Trophoblast cell (in vitro differentiated cells and primary cell): ENCODE measurements at regions not wholly inside any gene's neighbourhood (a gene's known extent, or its start where the extent isn't known, plus 50 kb on each side); places are given as distances from the start of the nearest gene placed in this dataset.

Experiments
- DNase-seq, 2 donors: peaks; one replicate each; pipeline ENCODE4 v3.0.0-alpha.2; 2016
- H2AFZ ChIP-seq: 2 replicates; pipeline ENCODE4 v1.6.1; 2013; ENCODE audit warnings: low read length, moderate library complexity, mild to moderate bottlenecking; ENCODE audit not compliant: insufficient read depth, poor library complexity
- H2AK5ac ChIP-seq: 2 replicates; pipeline ENCODE4 v1.6.1; 2013; ENCODE audit warnings: mild to moderate bottlenecking, low read length
- H2BK120ac ChIP-seq: 2 replicates; pipeline ENCODE4 v1.6.1; 2013; ENCODE audit warnings: low read length, mild to moderate bottlenecking, moderate library complexity; ENCODE audit not compliant: insufficient read depth, poor library complexity
- H2BK12ac ChIP-seq: 2 replicates; pipeline ENCODE4 v1.6.1; 2013; ENCODE audit warnings: mild to moderate bottlenecking, low read length, moderate library complexity
- H2BK5ac ChIP-seq: 2 replicates; pipeline ENCODE4 v1.6.1; 2013; ENCODE audit warnings: low read length, low read depth, moderate library complexity, mild to moderate bottlenecking; ENCODE audit not compliant: poor library complexity
- H3K14ac ChIP-seq: 2 replicates; pipeline ENCODE4 v1.6.1; 2013; ENCODE audit warnings: mild to moderate bottlenecking, low read length
- H3K18ac ChIP-seq: 2 replicates; pipeline ENCODE4 v1.6.1; 2013; ENCODE audit warnings: mild to moderate bottlenecking, low read length
- H3K23ac ChIP-seq: 2 replicates; pipeline ENCODE4 v1.6.1; 2013; ENCODE audit warnings: low read length
- H3K27ac ChIP-seq: 2 replicates; pipeline ENCODE4 v1.5.1; 2013; ENCODE audit warnings: low read depth, mild to moderate bottlenecking, inconsistent platforms, low read length, moderate library complexity
- H3K27me3 ChIP-seq: 2 replicates; pipeline ENCODE4 v1.6.1; 2013; ENCODE audit warnings: inconsistent platforms, mild to moderate bottlenecking, low read length, moderate library complexity; ENCODE audit not compliant: insufficient read depth
- H3K36me3 ChIP-seq, 2 experiments: 1 replicate in 1 of 2; 2 replicates in 1 of 2; pipeline ENCODE4 v1.6.1; 2013; ENCODE audit warnings: low read length in 2 of 2, mild to moderate bottlenecking in 2 of 2, moderate library complexity in 1 of 2; ENCODE audit not compliant: insufficient read depth in 2 of 2, control insufficient read depth in 1 of 2
- H3K4ac ChIP-seq: 2 replicates; pipeline ENCODE4 v1.6.1; 2013; ENCODE audit warnings: low read depth, mild to moderate bottlenecking, low read length, moderate library complexity
- H3K4me1 ChIP-seq, 2 experiments: 1 replicate in 1 of 2; 2 replicates in 1 of 2; pipeline ENCODE4 v1.6.1; 2013; ENCODE audit warnings: low read length in 2 of 2, mild to moderate bottlenecking in 2 of 2, moderate library complexity in 1 of 2; ENCODE audit not compliant: insufficient read depth in 2 of 2, control insufficient read depth in 1 of 2
- H3K4me2 ChIP-seq: 2 replicates; pipeline ENCODE4 v1.6.1; 2013; ENCODE audit warnings: inconsistent platforms, mild to moderate bottlenecking, low read length, moderate library complexity
- H3K4me3 ChIP-seq: 2 replicates; pipeline ENCODE4 v1.5.1; 2013; ENCODE audit warnings: mild to moderate bottlenecking, low read depth, low read length, inconsistent platforms
- H3K79me1 ChIP-seq: one replicate; pipeline ENCODE4 v1.6.1; 2013; ENCODE audit warnings: low read length
- H3K79me2 ChIP-seq: 2 replicates; pipeline ENCODE4 v1.6.1; 2013; ENCODE audit warnings: low read length, mild to moderate bottlenecking; ENCODE audit not compliant: control insufficient read depth, insufficient read depth, poor library complexity
- H3K9ac ChIP-seq: 2 replicates; pipeline ENCODE4 v1.6.1; 2013; ENCODE audit warnings: mild to moderate bottlenecking, low read length
- H3K9me3 ChIP-seq: 2 replicates; pipeline ENCODE4 v1.6.1; 2013; ENCODE audit warnings: low read depth, mild to moderate bottlenecking, control low read depth, inconsistent platforms, low read length; ENCODE audit not compliant: insufficient read depth
- H4K12ac ChIP-seq: 2 replicates; pipeline ENCODE4 v1.6.1; 2013; ENCODE audit warnings: low read depth, mild to moderate bottlenecking, low read length, moderate library complexity
- H4K8ac ChIP-seq: 2 replicates; pipeline ENCODE4 v1.6.1; 2013; ENCODE audit warnings: low read depth, mild to moderate bottlenecking, low read length, moderate library complexity
- H4K91ac ChIP-seq: one replicate; pipeline ENCODE4 v1.6.1; 2013; ENCODE audit warnings: low read depth, mild to moderate bottlenecking, low read length, moderate library complexity
- WGBS: extraction: QIAGEN DNeasy Blood & Tissue Kit; methylation state at CpG from one replicate; pipeline ENCODE4 v1.1.7; 2013; ENCODE audit warnings: missing lambda C conversion rate; ENCODE audit not compliant: insufficient read length, insufficient coverage; ENCODE audit errors: extremely low coverage; 5-methylcytosine and 5-hydroxymethylcytosine counted together

DNA sequence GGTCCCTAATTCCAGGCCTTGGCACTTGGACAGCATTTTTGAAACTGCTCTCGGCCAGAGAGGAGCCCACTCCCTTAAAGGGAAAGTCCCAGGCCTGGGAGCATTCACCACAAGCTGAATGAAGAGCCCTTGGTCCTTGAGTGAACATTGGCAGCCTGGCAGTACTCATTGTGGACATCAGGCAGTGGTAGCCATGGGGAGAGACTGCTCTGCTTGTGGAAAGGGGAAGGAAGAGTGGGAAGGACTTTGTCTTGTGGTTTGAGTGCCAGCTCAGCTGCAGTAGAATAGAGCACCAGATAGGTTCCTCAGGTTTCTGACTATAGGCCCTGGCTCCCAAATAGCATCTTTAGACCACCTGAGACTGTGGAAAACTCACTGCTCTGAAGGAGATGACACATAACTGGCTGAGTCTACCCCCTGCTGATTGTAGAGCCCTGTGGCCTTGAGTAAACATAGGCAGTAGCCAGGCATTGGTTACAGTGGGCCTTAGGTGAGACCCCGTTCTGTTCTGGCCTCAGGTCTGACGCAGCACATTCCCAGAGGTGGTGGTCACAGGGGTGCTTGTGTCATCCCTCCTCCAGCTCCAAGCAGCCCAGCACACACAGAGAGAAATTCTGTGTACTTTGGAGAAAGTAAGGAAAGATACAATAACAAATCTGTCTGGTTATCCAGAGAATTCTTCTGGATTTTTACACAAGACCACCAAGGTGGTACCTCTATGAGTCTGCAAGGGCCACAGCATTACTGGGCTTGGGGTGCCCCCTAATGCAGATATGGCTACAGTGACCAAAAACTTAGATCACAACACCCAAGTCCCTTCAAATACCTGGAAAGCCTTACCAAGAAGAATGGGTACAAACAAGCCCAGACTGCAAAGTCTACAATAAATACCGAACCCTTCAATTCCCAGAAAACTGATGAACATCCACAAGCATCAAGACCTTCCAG is 153.8 kb downstream of the GNAI1 start:
- Histone ChIP-seq H3K18ac (no peak overlapping the region), H2BK12ac (no peak overlapping the region), H3K14ac (no peak overlapping the region), H3K4me3 (no peak overlapping the region), H2AFZ (no peak overlapping the region), H3K9ac (no peak overlapping the region), H4K8ac (no peak overlapping the region), H3K79me2 (no peaks in the 10 kb centered on the region), H2AK5ac (no peak overlapping the region), H3K4me1 (no peaks in the 10 kb centered on the region), H3K4me2 (no peak overlapping the region), H3K27ac (no peak overlapping the region), H3K23ac (no peak overlapping the region), H3K79me1 (no peaks in the 10 kb centered on the region), H3K9me3 (peaks cover 3% of the 10 kb centered on the region), H3K4ac (no peak overlapping the region), H2BK120ac (no peak overlapping the region), H2BK5ac (no peak overlapping the region), H4K91ac (no peak overlapping the region), H3K36me3 (no peaks in the 10 kb centered on the region), H3K27me3 (no peaks in the 10 kb centered on the region), H4K12ac (no peak overlapping the region)
- no CpG with 5 or more reads among the region's 4 CpGs for WGBS
- no peak for DNase-seq

GRCh38 chr7:80287400-80288174 is 153.0 kb downstream of the GNAI1 start:
- no peaks in the 10 kb centered on the region for H3K79me2 ChIP-seq
- no peak overlapping the region for H3K23ac ChIP-seq
- no peak overlapping the region for H3K27ac ChIP-seq
- H3K4me3 ChIP-seq, result no peak overlapping the region
- H3K4ac ChIP-seq, result no peak overlapping the region
- H3K27me3 ChIP-seq, result no peaks in the 10 kb centered on the region
- H2BK12ac ChIP-seq, result no peak overlapping the region
- H3K4me1 ChIP-seq, result no peaks in the 10 kb centered on the region
- DNase-seq, result peak in 1 of 2 donors; percentile 29
- no peaks in the 10 kb centered on the region for H3K79me1 ChIP-seq
- no peak overlapping the region for H3K9ac ChIP-seq
- peaks cover 3% of the 10 kb centered on the region for H3K9me3 ChIP-seq
- no peak overlapping the region for H2AFZ ChIP-seq
- no peak overlapping the region for H2BK120ac ChIP-seq
- no peaks in the 10 kb centered on the region for H3K36me3 ChIP-seq
- H4K8ac ChIP-seq, result no peak overlapping the region
- H4K91ac ChIP-seq, result no peak overlapping the region
- no peak overlapping the region for H3K4me2 ChIP-seq
- H2BK5ac ChIP-seq, result no peak overlapping the region
- no peak overlapping the region for H3K14ac ChIP-seq
- no CpG with 5 or more reads among the region's 2 CpGs for WGBS
- no peak overlapping the region for H2AK5ac ChIP-seq
- H3K18ac ChIP-seq, result no peak overlapping the region
- H4K12ac ChIP-seq, result no peak overlapping the region

DNA sequence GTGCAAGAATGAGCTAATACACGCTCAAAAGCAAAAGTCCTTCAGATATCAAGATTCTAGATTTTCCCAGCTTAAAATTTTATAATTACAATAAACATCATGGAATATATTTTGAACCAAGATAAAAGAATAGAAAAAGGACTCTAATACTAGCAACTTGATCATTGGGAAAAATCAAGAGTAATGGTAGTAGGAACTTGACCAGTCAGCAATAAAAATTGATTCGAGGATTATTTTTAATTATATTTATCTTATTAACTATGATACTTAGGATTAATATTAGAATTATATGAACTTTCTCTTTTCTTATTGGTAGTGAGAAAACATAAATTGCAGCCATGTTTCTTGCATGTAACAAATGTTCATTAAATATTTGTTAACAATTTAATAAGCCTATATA is 152.0 kb downstream of the GNAI1 start:
- Histone ChIP-seq H3K14ac (no peak overlapping the region), H3K4ac (no peak overlapping the region), H4K12ac (no peak overlapping the region), H3K79me1 (no peaks in the 10 kb centered on the region), H2AFZ (no peak overlapping the region), H2BK12ac (no peak overlapping the region), H3K79me2 (no peaks in the 10 kb centered on the region), H3K4me1 (no peaks in the 10 kb centered on the region), H3K18ac (no peak overlapping the region), H3K23ac (no peak overlapping the region), H3K9me3 (no peaks in the 10 kb centered on the region), H3K4me3 (no peak overlapping the region), H3K4me2 (no peak overlapping the region), H3K9ac (no peak overlapping the region), H3K36me3 (no peaks in the 10 kb centered on the region), H2BK120ac (no peak overlapping the region), H4K8ac (no peak overlapping the region), H2BK5ac (no peak overlapping the region), H4K91ac (no peak overlapping the region), H2AK5ac (no peak overlapping the region), H3K27me3 (no peaks in the 10 kb centered on the region), H3K27ac (no peak overlapping the region)
- no CpG with 5 or more reads among the region's 2 CpGs for WGBS
- no peak for DNase-seq

DNA sequence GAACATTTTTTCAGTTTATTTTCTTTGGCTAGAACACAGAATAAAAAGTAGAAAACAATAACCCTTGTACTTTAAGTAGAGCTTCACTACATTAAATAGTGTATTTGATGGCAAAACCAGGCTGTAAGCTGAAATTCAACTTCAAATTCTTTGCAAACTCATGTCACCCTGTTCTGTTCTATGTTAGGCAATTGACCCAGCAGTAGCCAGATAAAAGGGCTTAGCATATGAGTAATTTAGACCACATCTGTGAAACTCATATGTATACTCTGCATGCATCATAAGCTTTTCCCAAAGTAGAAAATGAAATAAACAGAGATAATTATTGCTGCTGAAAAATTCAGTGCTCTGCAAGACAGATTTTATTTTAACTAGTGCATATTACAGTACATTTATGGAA is 150.2 kb downstream of the GNAI1 start:
- Histone ChIP-seq H3K27ac (no peak overlapping the region), H3K18ac (no peak overlapping the region), H3K4me1 (no peaks in the 10 kb centered on the region), H2AFZ (no peak overlapping the region), H3K9ac (no peak overlapping the region), H4K12ac (no peak overlapping the region), H3K23ac (no peak overlapping the region), H2BK5ac (no peak overlapping the region), H2AK5ac (no peak overlapping the region), H3K9me3 (no peaks in the 10 kb centered on the region), H4K8ac (no peak overlapping the region), H3K4me2 (no peak overlapping the region), H3K79me2 (no peaks in the 10 kb centered on the region), H4K91ac (no peak overlapping the region), H3K14ac (no peak overlapping the region), H3K79me1 (no peaks in the 10 kb centered on the region), H2BK120ac (no peak overlapping the region), H3K36me3 (no peaks in the 10 kb centered on the region), H3K4me3 (no peak overlapping the region), H3K27me3 (no peaks in the 10 kb centered on the region), H2BK12ac (no peak overlapping the region), H3K4ac (no peak overlapping the region)
- no peak for DNase-seq
